HCEC 1CT (cell line): ENCODE measurements at regions not wholly inside any gene's neighbourhood (a gene's known extent, or its start where the extent isn't known, plus 50 kb on each side); places are given as distances from the start of the nearest gene placed in this dataset.
"Not testable (repeated sequence)": the region's sequence is repeated elsewhere in the genome, so short reads cannot be mapped to it uniquely, and the experiment has no call there.

Experiments
- DNase-seq: peaks from one replicate; pipeline ENCODE4 v3.0.0-alpha.2; 2017

GRCh38 chr11:34750692-34751405, 130.0 kb downstream of the EHF start:
- DNase-seq = no peak

- peak; percentile 86 for DNase-seq
Measured at GRCh38 chr11:34749666-34750659, 129.1 kb downstream of the EHF start.

- no peak for DNase-seq
Measured at GRCh38 chr11:34748036-34748435, 127.1 kb downstream of the EHF start.

- no peak for DNase-seq
Measured at GRCh38 chr11:34747251-34747650, 126.4 kb downstream of the EHF start.

GRCh38 chr11:34745195-34745594, 124.3 kb downstream of the EHF start:
- DNase-seq = no peak

- no peak for DNase-seq
Measured at GRCh38 chr11:34744511-34744910, 123.6 kb downstream of the EHF start.

GRCh38 chr11:34738237-34738636, 117.3 kb downstream of the EHF start:
- no peak for DNase-seq

GRCh38 chr11:34732831-34733230, 111.9 kb downstream of the EHF start:
- no peak for DNase-seq

- peak; percentile 39 for DNase-seq
Measured at GRCh38 chr11:34731603-34732002, 110.7 kb downstream of the EHF start.

- no peak for DNase-seq
Measured at GRCh38 chr11:34730544-34731295, 109.8 kb downstream of the EHF start.

- DNase-seq = no peak
Measured at GRCh38 chr11:34728609-34729008, 107.7 kb downstream of the EHF start.

GRCh38 chr11:34727228-34727737, 106.4 kb downstream of the EHF start:
- no peak for DNase-seq

GRCh38 chr11:34724973-34725372, 104.1 kb downstream of the EHF start:
- DNase-seq = no peak

GRCh38 chr11:34721646-34722045, 100.8 kb downstream of the EHF start:
- no peak for DNase-seq

GRCh38 chr11:34719303-34719848, 98.5 kb downstream of the EHF start:
- DNase-seq = no peak

GRCh38 chr11:34713631-34714030, 92.7 kb downstream of the EHF start:
- DNase-seq = not testable (repeated sequence)
